H9 (cell line): ENCODE measurements at regions not wholly inside any gene's neighbourhood (a gene's known extent, or its start where the extent isn't known, plus 50 kb on each side); places are given as distances from the start of the nearest gene placed in this dataset.

Source experiments
- DNase-seq: peaks from one replicate; pipeline ENCODE4 v3.0.0-alpha.2; 2017
- H2AFZ ChIP-seq: one replicate; pipeline ENCODE4 v1.6.1; 2013; ENCODE audit warnings: mild to moderate bottlenecking, low read length, control low read depth, moderate library complexity
- H2AK5ac ChIP-seq: 2 replicates; pipeline ENCODE4 v1.6.1; 2013; ENCODE audit warnings: low read length, control low read depth, mixed read lengths; ENCODE audit not compliant: insufficient read length
- H2BK120ac ChIP-seq: one replicate; pipeline ENCODE4 v1.6.1; 2013; ENCODE audit warnings: low read depth, mild to moderate bottlenecking, low read length, control low read depth, inconsistent platforms; ENCODE audit not compliant: poor library complexity, severe bottlenecking
- H2BK12ac ChIP-seq: 2 replicates; pipeline ENCODE4 v1.6.1; 2013; ENCODE audit warnings: low read length, control low read depth, mixed read lengths, low read depth; ENCODE audit not compliant: insufficient read length
- H2BK15ac ChIP-seq: 2 replicates; pipeline ENCODE4 v1.6.1; 2013; ENCODE audit warnings: low read depth, low read length, control low read depth
- H2BK20ac ChIP-seq: one replicate; pipeline ENCODE4 v1.6.1; 2013; ENCODE audit warnings: low read depth, mild to moderate bottlenecking, low read length, control low read depth, inconsistent platforms; ENCODE audit not compliant: poor library complexity, severe bottlenecking
- H2BK5ac ChIP-seq: 2 replicates; pipeline ENCODE4 v1.6.1; 2013; ENCODE audit warnings: low read length, control low read depth, mixed read lengths; ENCODE audit not compliant: insufficient read length
- H3K14ac ChIP-seq: 2 replicates; pipeline ENCODE4 v1.6.1; 2013; ENCODE audit warnings: low read length, control low read depth; ENCODE audit not compliant: insufficient read depth
- H3K18ac ChIP-seq: 2 replicates; pipeline ENCODE4 v1.6.1; 2013; ENCODE audit warnings: low read depth, mild to moderate bottlenecking, mixed read lengths, low read length, control low read depth; ENCODE audit not compliant: insufficient read length
- H3K23ac ChIP-seq: 2 replicates; pipeline ENCODE4 v1.6.1; 2013; ENCODE audit warnings: low read length, control low read depth, mixed read lengths, low read depth; ENCODE audit not compliant: insufficient read length
- H3K23me2 ChIP-seq: 2 replicates; pipeline ENCODE4 v1.6.1; 2013; ENCODE audit warnings: low read depth, mild to moderate bottlenecking, mixed read lengths, low read length, control low read depth; ENCODE audit not compliant: insufficient read length, poor library complexity, severe bottlenecking
- H3K27ac ChIP-seq: 2 replicates; pipeline ENCODE4 v1.5.1; 2013; ENCODE audit warnings: low read length, control low read depth, mixed read lengths, low read depth; ENCODE audit not compliant: insufficient read length
- H3K27me3 ChIP-seq: 2 replicates; pipeline ENCODE4 v1.6.1; 2013; ENCODE audit warnings: low read length, control low read depth, inconsistent platforms; ENCODE audit not compliant: insufficient read depth
- H3K4ac ChIP-seq: 2 replicates; pipeline ENCODE4 v1.6.1; 2013; ENCODE audit warnings: low read depth, mild to moderate bottlenecking, control low read depth, inconsistent platforms, low read length, moderate library complexity
- H3K4me1 ChIP-seq: 2 replicates; pipeline ENCODE4 v1.6.1; 2013; ENCODE audit warnings: low read length, control low read depth, inconsistent platforms; ENCODE audit not compliant: insufficient read depth
- H3K4me2 ChIP-seq: 2 replicates; pipeline ENCODE4 v1.6.1; 2013; ENCODE audit warnings: low read length, control low read depth, mixed read lengths; ENCODE audit not compliant: insufficient read length, insufficient read depth
- H3K56ac ChIP-seq: 2 replicates; pipeline ENCODE4 v1.6.1; 2013; ENCODE audit warnings: low read depth, mild to moderate bottlenecking, mixed read lengths, low read length, control low read depth; ENCODE audit not compliant: insufficient read length
- H3K79me1 ChIP-seq: 2 replicates; pipeline ENCODE4 v1.6.1; 2013; ENCODE audit warnings: low read depth, mild to moderate bottlenecking, moderate library complexity, low read length, control low read depth, inconsistent platforms; ENCODE audit not compliant: insufficient read depth, poor library complexity, severe bottlenecking
- H3K79me2 ChIP-seq: 2 replicates; pipeline ENCODE4 v1.6.1; 2013; ENCODE audit warnings: low read length, control low read depth, inconsistent platforms; ENCODE audit not compliant: insufficient read depth
- H3K9ac ChIP-seq: 2 replicates; pipeline ENCODE4 v1.6.1; 2013; ENCODE audit warnings: low read length, control low read depth, mixed read lengths; ENCODE audit not compliant: insufficient read length; ENCODE audit errors: extremely low read depth
- H3K9me3 ChIP-seq: one replicate; pipeline ENCODE4 v1.6.1; 2013; ENCODE audit warnings: low read depth, low read length, inconsistent platforms; ENCODE audit not compliant: control insufficient read depth
- H3T11ph ChIP-seq: one replicate; pipeline ENCODE4 v1.6.1; 2013; ENCODE audit warnings: mild to moderate bottlenecking, low read length, control low read depth, inconsistent platforms
- H4K20me1 ChIP-seq: one replicate; pipeline ENCODE4 v1.6.1; 2013; ENCODE audit not compliant: control insufficient read depth, insufficient read length, insufficient read depth
- H4K5ac ChIP-seq: 2 replicates; pipeline ENCODE4 v1.6.1; 2013; ENCODE audit warnings: low read depth, mild to moderate bottlenecking, mixed read lengths, low read length, control low read depth; ENCODE audit not compliant: insufficient read length
- H4K8ac ChIP-seq: replicated peaks from 2 replicates; pipeline ENCODE4 v1.6.1; 2013; ENCODE audit warnings: low read length, control low read depth, mixed read lengths, low read depth; ENCODE audit not compliant: insufficient read length
- H4K91ac ChIP-seq: 2 replicates; pipeline ENCODE4 v1.6.1; 2013; ENCODE audit warnings: low read depth, mild to moderate bottlenecking, moderate library complexity, mixed read lengths, low read length, control low read depth; ENCODE audit not compliant: insufficient read length
- H3K27ac Mint-ChIP-seq, 3 experiments: 2 replicates in 2 of 3; 3 replicates in 1 of 3; pipeline ENCODE4 v1.8.0; 2020 to 2021; ENCODE audit warnings: mixed read lengths in 3 of 3, mild to moderate bottlenecking in 1 of 3, moderate library complexity in 1 of 3
- H3K27me3 Mint-ChIP-seq: 2 replicates; pipeline ENCODE4 v1.8.0; 2021; ENCODE audit warnings: low read depth, mild to moderate bottlenecking, moderate library complexity, mixed read lengths
- H3K36me3 Mint-ChIP-seq, 3 experiments: 2 replicates in 2 of 3; 3 replicates in 1 of 3; pipeline ENCODE4 v1.8.0; 2020 to 2021; ENCODE audit warnings: low read depth in 3 of 3, mixed read lengths in 3 of 3; ENCODE audit not compliant: insufficient read depth in 1 of 3
- H3K4me1 Mint-ChIP-seq, 2 experiments: 2 replicates each; pipeline ENCODE4 v1.8.0; 2020; ENCODE audit warnings: mixed read lengths in 2 of 2
- H3K4me3 Mint-ChIP-seq, 2 experiments: 2 replicates in 1 of 2; 3 replicates in 1 of 2; pipeline ENCODE4 v1.8.0; 2020 to 2021; ENCODE audit warnings: mild to moderate bottlenecking in 2 of 2, mixed read lengths in 2 of 2, moderate library complexity in 1 of 2
- H3K9me3 Mint-ChIP-seq, 2 experiments: 2 replicates in 1 of 2; 3 replicates in 1 of 2; pipeline ENCODE4 v1.8.0; 2020; ENCODE audit warnings: mild to moderate bottlenecking in 2 of 2, mixed read lengths in 2 of 2, moderate library complexity in 1 of 2
- CTCF ChIP-seq: fragments of 200-600 bp; sonication (generic); conservative IDR thresholded peaks from 3 replicates; pipeline ENCODE4 v1.8.0; 2021; ENCODE audit warnings: antibody characterized with exemption, mild to moderate bottlenecking
- WGBS: extraction: QIAGEN DNeasy Blood & Tissue Kit; methylation state at CpG from one replicate; pipeline ENCODE4 v1.1.7; 2013; ENCODE audit warnings: missing lambda C conversion rate, low lambda C conversion rate, mixed read lengths; ENCODE audit not compliant: insufficient read length; ENCODE audit errors: extremely low coverage; 5-methylcytosine and 5-hydroxymethylcytosine counted together

DNA sequence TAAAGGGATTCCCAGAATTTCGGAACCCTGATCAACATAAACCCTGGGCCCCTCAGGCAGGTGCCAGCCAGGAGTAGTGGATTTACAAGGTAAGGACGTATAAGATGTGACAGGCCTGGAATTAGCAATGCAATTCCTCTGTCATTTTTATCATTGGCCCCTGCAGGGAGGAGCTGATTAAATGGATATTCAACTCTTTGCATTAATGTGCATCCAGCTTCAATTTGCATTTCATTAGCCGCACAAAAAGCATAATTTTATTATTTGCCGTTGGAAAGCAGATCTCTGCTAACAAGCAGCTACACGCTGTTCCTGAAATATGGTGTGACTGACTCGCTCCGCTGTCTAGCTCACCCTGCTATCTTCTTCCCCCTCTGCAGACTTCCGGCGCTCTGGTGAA is 195.8 kb downstream of the RPS24 start:
- H3K79me1 ChIP-seq, result no peaks in the 10 kb centered on the region
- H2AFZ ChIP-seq, result no peak overlapping the region
- Mint-ChIP-seq H3K4me1 (no peaks in the 10 kb centered on the region), H3K27ac (no peak overlapping the region), H3K4me3 (no peak overlapping the region), H3K9me3 (peaks cover 0 to 2% of the 10 kb centered on the region in 2 experiments; a peak in 1 of 5 replicates), H3K36me3 (no peaks in the 10 kb centered on the region), H3K27me3 (peaks cover 3% of the 10 kb centered on the region)
- H2AK5ac ChIP-seq, result no peak overlapping the region
- no peak overlapping the region for H3K4me2 ChIP-seq
- no peak overlapping the region for H3K23ac ChIP-seq
- no peak overlapping the region for H2BK12ac ChIP-seq
- no peak overlapping the region for H3K4ac ChIP-seq
- no peak overlapping the region for H4K5ac ChIP-seq
- no peak for DNase-seq
- no peaks in the 10 kb centered on the region for H4K20me1 ChIP-seq
- no peak overlapping the region for H3T11ph ChIP-seq
- H3K27me3 ChIP-seq, result no peaks in the 10 kb centered on the region
- TF ChIP-seq CTCF, result no peak
- H3K56ac ChIP-seq, result no peak overlapping the region
- no CpG with 5 or more reads among the region's 9 CpGs for WGBS
- no peak overlapping the region for H3K9ac ChIP-seq
- no peaks in the 10 kb centered on the region for H3K9me3 ChIP-seq
- no peaks in the 10 kb centered on the region for H3K23me2 ChIP-seq
- no peak overlapping the region for H2BK15ac ChIP-seq
- no peaks in the 10 kb centered on the region for H3K79me2 ChIP-seq
- no peak overlapping the region for H3K14ac ChIP-seq
- H2BK20ac ChIP-seq, result no peak overlapping the region
- H4K91ac ChIP-seq, result no peak overlapping the region
- no peak overlapping the region for H3K18ac ChIP-seq
- H2BK120ac ChIP-seq, result no peak overlapping the region
- H3K4me1 ChIP-seq, result no peaks in the 10 kb centered on the region
- no peak overlapping the region for H4K8ac ChIP-seq
- H2BK5ac ChIP-seq, result no peak overlapping the region
- no peak overlapping the region for H3K27ac ChIP-seq
